SK-N-SH (cell line): ENCODE measurements at regions not wholly inside any gene's neighbourhood (a gene's known extent, or its start where the extent isn't known, plus 50 kb on each side); places are given as distances from the start of the nearest gene placed in this dataset.

ENCODE experiments used
- CTCF ChIA-PET: fragments of 300-600, 350-600 bp; formaldehyde crosslinking; extraction: SDS; loops from one replicate; lab custom pipeline; 2021; lab: Yijun Ruan, JAX
- POLR2A ChIA-PET: fragments of 350-600 bp; sonication (Branson Sonifier 250); formaldehyde crosslinking; extraction: SDS; loops from one replicate; lab custom pipeline; 2020; ENCODE audit warnings: antibody characterized with exemption, inconsistent platforms; lab: Yijun Ruan, JAX
- DNase-seq: peaks from one replicate; pipeline ENCODE4 v3.0.0; 2012
- H2AFZ ChIP-seq: fragments of 200-600 bp; sonication (generic); 2 replicates; pipeline ENCODE4 v1.8.1; 2016; ENCODE audit warnings: antibody characterized with exemption, mild to moderate bottlenecking, low read depth
- H3F3A ChIP-seq: fragments of 200-600 bp; sonication (generic); replicated peaks from 2 replicates; pipeline ENCODE3; 2016; ENCODE audit warnings: antibody characterized with exemption, mild to moderate bottlenecking; ENCODE audit not compliant: insufficient read depth
- H3K27ac ChIP-seq, 2 experiments: fragments of 200-500 bp in 1 of 2; fragments of 200-600 bp in 1 of 2; sonication (Bioruptor generic) in 1 of 2; sonication (generic), shearing (Covaris generic) in 1 of 2; 2 replicates each; pipeline versions ENCODE4 v1.5.1 to v1.6.1; 2014 to 2016; ENCODE audit warnings: low read depth in 2 of 2, inconsistent platforms in 1 of 2, low read length in 1 of 2, mild to moderate bottlenecking in 1 of 2, mixed read lengths in 1 of 2
- H3K27me3 ChIP-seq: fragments of 200-600 bp; sonication (generic), shearing (Covaris generic); 2 replicates; pipeline ENCODE4 v1.6.1; 2016; ENCODE audit warnings: mixed run types; ENCODE audit not compliant: insufficient read depth
- H3K36me3 ChIP-seq, 2 experiments: fragments of 200-500 bp in 1 of 2; fragments of 200-600 bp in 1 of 2; sonication (Bioruptor generic) in 1 of 2; sonication (generic) in 1 of 2; replicated peaks in 1 of 2; 2 replicates each; pipeline versions ENCODE3 to v1.5.1; 2014 to 2016; ENCODE audit warnings: low read length in 1 of 2, mild to moderate bottlenecking in 1 of 2; ENCODE audit not compliant: insufficient read depth in 2 of 2, control insufficient read depth in 1 of 2
- H3K4me1 ChIP-seq, 2 experiments: fragments of 200-500 bp in 1 of 2; fragments of 200-600 bp in 1 of 2; sonication (Bioruptor generic) in 1 of 2; sonication (generic), shearing (Covaris generic) in 1 of 2; 2 replicates each; pipeline versions ENCODE4 v1.5.1 to v1.6.1; 2014 to 2016; ENCODE audit warnings: low read depth in 1 of 2, low read length in 1 of 2, mixed run types in 1 of 2; ENCODE audit not compliant: insufficient read depth in 2 of 2, control insufficient read depth in 1 of 2
- H3K4me2 ChIP-seq: fragments of 200-600 bp; sonication (generic), shearing (Covaris generic); 2 replicates; pipeline ENCODE4 v1.6.1; 2017; ENCODE audit warnings: mixed run types
- H3K4me3 ChIP-seq, 2 experiments: fragments of 200-500 bp in 1 of 2; fragments of 200-600 bp in 1 of 2; sonication (Bioruptor generic) in 1 of 2; sonication (generic), shearing (Covaris generic) in 1 of 2; 2 replicates each; pipeline versions ENCODE4 v1.5.1 to v1.8.1; 2014 to 2016; ENCODE audit warnings: low read depth in 2 of 2, inconsistent platforms in 1 of 2, low read length in 1 of 2, mild to moderate bottlenecking in 1 of 2, mixed read lengths in 1 of 2, moderate library complexity in 1 of 2
- H3K79me2 ChIP-seq: fragments of 200-600 bp; sonication (generic); 2 replicates; pipeline ENCODE4 v1.8.1; 2017; ENCODE audit warnings: mild to moderate bottlenecking; ENCODE audit not compliant: insufficient read depth
- H3K9ac ChIP-seq: fragments of 200-600 bp; sonication (generic); 2 replicates; pipeline ENCODE4 v1.6.1; 2017; ENCODE audit warnings: mixed run types
- H3K9me2 ChIP-seq: fragments of 200-600 bp; sonication (generic); 2 replicates; pipeline ENCODE4 v1.6.1; 2017; ENCODE audit warnings: mixed run types
- H3K9me3 ChIP-seq: fragments of 200-600 bp; sonication (generic); 2 replicates; pipeline ENCODE4 v1.6.1; 2017; ENCODE audit warnings: mixed run types, mild to moderate bottlenecking, moderate library complexity
- H4K20me1 ChIP-seq: fragments of 200-600 bp; sonication (generic); 2 replicates; pipeline ENCODE4 v1.6.1; 2017; ENCODE audit warnings: mild to moderate bottlenecking, mixed run types; ENCODE audit not compliant: insufficient read depth
- FOSL2 ChIP-seq: IDR thresholded peaks from 2 replicates; pipeline ENCODE4 v1.4.0; 2012; ENCODE audit warnings: low read depth, mild to moderate bottlenecking, moderate library complexity, borderline replicate concordance
- FOXM1 ChIP-seq: IDR thresholded peaks from 2 replicates; pipeline ENCODE4 v1.4.0; 2012; ENCODE audit warnings: low read depth, mild to moderate bottlenecking
- GABPA ChIP-seq: IDR thresholded peaks from 2 replicates; pipeline ENCODE4 v1.4.0; 2012; ENCODE audit warnings: low read depth, mild to moderate bottlenecking
- GATA2 ChIP-seq: sonication (generic); formaldehyde crosslinking; IDR thresholded peaks from 2 replicates; pipeline ENCODE4 v1.5.0; 2020; ENCODE audit warnings: mild to moderate bottlenecking, missing genetic modification reagents
- JUND ChIP-seq: IDR thresholded peaks from 2 replicates; pipeline ENCODE4 v1.4.0; 2012
- MEF2A ChIP-seq: IDR thresholded peaks from 2 replicates; pipeline ENCODE4 v1.4.0; 2012; ENCODE audit warnings: low read depth, borderline replicate concordance
- MXI1 ChIP-seq: IDR thresholded peaks from 2 replicates; pipeline ENCODE4 v1.6.1; 2012; ENCODE audit warnings: mild to moderate bottlenecking, low read depth, low read length, improper control_type of control experiment
- NFIC ChIP-seq: IDR thresholded peaks from 2 replicates; pipeline ENCODE4 v1.4.0; 2012; ENCODE audit warnings: borderline replicate concordance
- RFX5 ChIP-seq: IDR thresholded peaks from 2 replicates; pipeline ENCODE4 v1.6.1; 2012; ENCODE audit warnings: mild to moderate bottlenecking, improper control_type of control experiment, low read length
- RXRA ChIP-seq: IDR thresholded peaks from 2 replicates; pipeline ENCODE4 v1.4.0; 2012; ENCODE audit warnings: low read depth, mild to moderate bottlenecking, borderline replicate concordance
- SIN3A ChIP-seq: IDR thresholded peaks from 2 replicates; pipeline ENCODE4 v1.6.1; 2012; ENCODE audit warnings: low read depth, mild to moderate bottlenecking, low read length, moderate library complexity, borderline replicate concordance
- SMC3 ChIP-seq: IDR thresholded peaks from 2 replicates; pipeline ENCODE4 v1.6.1; 2012; ENCODE audit warnings: low read depth, low read length, improper control_type of control experiment
- TCF12 ChIP-seq: IDR thresholded peaks from 2 replicates; pipeline ENCODE4 v1.4.0; 2012
- TEAD4 ChIP-seq: IDR thresholded peaks from 2 replicates; pipeline ENCODE4 v1.4.0; 2012; ENCODE audit warnings: mild to moderate bottlenecking, borderline replicate concordance; ENCODE audit not compliant: insufficient read depth
- YY1 ChIP-seq: IDR thresholded peaks from 2 replicates; pipeline ENCODE4 v1.4.0; 2012; ENCODE audit warnings: low read depth, mild to moderate bottlenecking
- WGBS: methylation state at CpG from one replicate; pipeline ENCODE4 v1.1.6; 2017; ENCODE audit warnings: low lambda C conversion rate; 5-methylcytosine and 5-hydroxymethylcytosine counted together
- TF ChIP-seq, protein P1 (sequence below): IDR thresholded peaks from 2 replicates; pipeline ENCODE4 v1.6.1; 2012; ENCODE audit warnings: mild to moderate bottlenecking, low read depth, low read length, moderate library complexity
- TF ChIP-seq, protein P2 (sequence below): IDR thresholded peaks from 2 replicates; pipeline ENCODE4 v1.4.0; 2012; ENCODE audit warnings: low read depth, borderline replicate concordance
- TF ChIP-seq, protein P3 (sequence below): IDR thresholded peaks from 2 replicates; pipeline ENCODE4 v1.4.0; 2012; ENCODE audit warnings: low read depth, borderline replicate concordance

DNA sequence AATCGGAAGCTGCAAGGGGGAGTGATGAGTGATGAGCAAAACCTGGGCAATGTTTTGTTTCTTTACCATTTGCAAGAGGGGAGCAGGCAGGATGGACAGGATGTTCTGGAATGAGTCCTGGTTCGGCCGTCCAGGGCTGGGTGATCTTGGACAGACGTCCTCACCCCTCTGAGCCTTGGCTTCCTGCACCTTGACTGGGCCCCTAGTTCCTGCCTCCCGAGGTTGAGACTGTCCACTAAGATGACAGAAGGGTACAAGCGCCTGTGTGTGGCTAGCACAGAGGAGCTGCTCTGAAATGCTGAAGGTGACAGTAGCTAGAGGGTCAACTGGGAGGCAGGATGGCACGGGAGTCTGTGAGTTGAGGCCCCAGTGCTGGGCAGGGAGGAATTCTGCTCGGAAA is 306.2 kb downstream of the MN1 start:
- H2AFZ ChIP-seq, result no peak overlapping the region
- POLR2A ChIA-PET, result interaction anchor here (0.6 kb wide), 1 partner anchor 1214 kb away, joined by 3 read pairs; no protein-coding TSS in a partner anchor

More for the DNA sequence above, 306.2 kb downstream of the MN1 start:
- Histone ChIP-seq H3K27me3 (no peaks in the 10 kb centered on the region), H3K79me2 (no peaks in the 10 kb centered on the region), H4K20me1 (no peaks in the 10 kb centered on the region), H3K9ac (no peak overlapping the region), H3F3A (no peaks in the 10 kb centered on the region), H3K36me3 (no peaks in the 10 kb centered on the region), H3K9me3 (no peaks in the 10 kb centered on the region), H3K4me1 (no peaks in the 10 kb centered on the region), H3K27ac (no peak overlapping the region), H3K4me3 (no peak overlapping the region), H3K9me2 (no peaks in the 10 kb centered on the region), H3K4me2 (no peak overlapping the region)
- CTCF ChIA-PET, result interaction anchor here (1.1 kb wide), 1 partner anchor 16 kb away, joined by 3 read pairs; no protein-coding TSS in a partner anchor
- 83% methylated on average over 5 of the region's 8 CpGs for WGBS
- DNase-seq, result no peak
- no peak for TF ChIP-seq FOXM1
- no peak for TF ChIP-seq TEAD4
- TF ChIP-seq RFX5, result no peak
- TF ChIP-seq, protein P1, sequence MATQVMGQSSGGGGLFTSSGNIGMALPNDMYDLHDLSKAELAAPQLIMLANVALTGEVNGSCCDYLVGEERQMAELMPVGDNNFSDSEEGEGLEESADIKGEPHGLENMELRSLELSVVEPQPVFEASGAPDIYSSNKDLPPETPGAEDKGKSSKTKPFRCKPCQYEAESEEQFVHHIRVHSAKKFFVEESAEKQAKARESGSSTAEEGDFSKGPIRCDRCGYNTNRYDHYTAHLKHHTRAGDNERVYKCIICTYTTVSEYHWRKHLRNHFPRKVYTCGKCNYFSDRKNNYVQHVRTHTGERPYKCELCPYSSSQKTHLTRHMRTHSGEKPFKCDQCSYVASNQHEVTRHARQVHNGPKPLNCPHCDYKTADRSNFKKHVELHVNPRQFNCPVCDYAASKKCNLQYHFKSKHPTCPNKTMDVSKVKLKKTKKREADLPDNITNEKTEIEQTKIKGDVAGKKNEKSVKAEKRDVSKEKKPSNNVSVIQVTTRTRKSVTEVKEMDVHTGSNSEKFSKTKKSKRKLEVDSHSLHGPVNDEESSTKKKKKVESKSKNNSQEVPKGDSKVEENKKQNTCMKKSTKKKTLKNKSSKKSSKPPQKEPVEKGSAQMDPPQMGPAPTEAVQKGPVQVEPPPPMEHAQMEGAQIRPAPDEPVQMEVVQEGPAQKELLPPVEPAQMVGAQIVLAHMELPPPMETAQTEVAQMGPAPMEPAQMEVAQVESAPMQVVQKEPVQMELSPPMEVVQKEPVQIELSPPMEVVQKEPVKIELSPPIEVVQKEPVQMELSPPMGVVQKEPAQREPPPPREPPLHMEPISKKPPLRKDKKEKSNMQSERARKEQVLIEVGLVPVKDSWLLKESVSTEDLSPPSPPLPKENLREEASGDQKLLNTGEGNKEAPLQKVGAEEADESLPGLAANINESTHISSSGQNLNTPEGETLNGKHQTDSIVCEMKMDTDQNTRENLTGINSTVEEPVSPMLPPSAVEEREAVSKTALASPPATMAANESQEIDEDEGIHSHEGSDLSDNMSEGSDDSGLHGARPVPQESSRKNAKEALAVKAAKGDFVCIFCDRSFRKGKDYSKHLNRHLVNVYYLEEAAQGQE, result no peak
- TF ChIP-seq GABPA, result no peak
- no peak for TF ChIP-seq FOSL2
- no peak for TF ChIP-seq MXI1
- TF ChIP-seq JUND, result no peak
- TF ChIP-seq GATA2 (CRISPR knock-in tag), result no peak
- TF ChIP-seq RXRA, result no peak
- TF ChIP-seq, protein P2, sequence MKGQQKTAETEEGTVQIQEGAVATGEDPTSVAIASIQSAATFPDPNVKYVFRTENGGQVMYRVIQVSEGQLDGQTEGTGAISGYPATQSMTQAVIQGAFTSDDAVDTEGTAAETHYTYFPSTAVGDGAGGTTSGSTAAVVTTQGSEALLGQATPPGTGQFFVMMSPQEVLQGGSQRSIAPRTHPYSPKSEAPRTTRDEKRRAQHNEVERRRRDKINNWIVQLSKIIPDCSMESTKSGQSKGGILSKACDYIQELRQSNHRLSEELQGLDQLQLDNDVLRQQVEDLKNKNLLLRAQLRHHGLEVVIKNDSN, result no peak
- TF ChIP-seq NFIC, result no peak
- TF ChIP-seq YY1, result no peak
- TF ChIP-seq MEF2A, result no peak
- TF ChIP-seq SMC3, result no peak
- TF ChIP-seq, protein P3, sequence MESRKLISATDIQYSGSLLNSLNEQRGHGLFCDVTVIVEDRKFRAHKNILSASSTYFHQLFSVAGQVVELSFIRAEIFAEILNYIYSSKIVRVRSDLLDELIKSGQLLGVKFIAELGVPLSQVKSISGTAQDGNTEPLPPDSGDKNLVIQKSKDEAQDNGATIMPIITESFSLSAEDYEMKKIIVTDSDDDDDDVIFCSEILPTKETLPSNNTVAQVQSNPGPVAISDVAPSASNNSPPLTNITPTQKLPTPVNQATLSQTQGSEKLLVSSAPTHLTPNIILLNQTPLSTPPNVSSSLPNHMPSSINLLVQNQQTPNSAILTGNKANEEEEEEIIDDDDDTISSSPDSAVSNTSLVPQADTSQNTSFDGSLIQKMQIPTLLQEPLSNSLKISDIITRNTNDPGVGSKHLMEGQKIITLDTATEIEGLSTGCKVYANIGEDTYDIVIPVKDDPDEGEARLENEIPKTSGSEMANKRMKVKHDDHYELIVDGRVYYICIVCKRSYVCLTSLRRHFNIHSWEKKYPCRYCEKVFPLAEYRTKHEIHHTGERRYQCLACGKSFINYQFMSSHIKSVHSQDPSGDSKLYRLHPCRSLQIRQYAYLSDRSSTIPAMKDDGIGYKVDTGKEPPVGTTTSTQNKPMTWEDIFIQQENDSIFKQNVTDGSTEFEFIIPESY, result no peak
- no peak for TF ChIP-seq TCF12
- TF ChIP-seq SIN3A, result no peak
